ENCODE measurements at regions not wholly inside any gene's neighbourhood (a gene's known extent, or its start where the extent isn't known, plus 50 kb on each side); places are given as distances from the start of the nearest gene placed in this dataset.

GRCh38 chr15:96551722-96552121, 221.2 kb downstream of the NR2F2 start:
- no peak for TF ChIP-seq CTCF (IDR thresholded peaks at IDR 0.05; ENCODE audit: control insufficient read depth, insufficient read depth, low read depth, low read length, missing control alignments)
- no peak overlapping the region for H3K4me3 ChIP-seq (ENCODE audit: control insufficient read depth, low read depth, low read length)
- no peak for DNase-seq (ENCODE audit: low read depth)

GRCh38 chr15:96553006-96553405, 222.5 kb downstream of the NR2F2 start:
- no peak for TF ChIP-seq CTCF (IDR thresholded peaks at IDR 0.05; ENCODE audit: control insufficient read depth, insufficient read depth, low read depth, low read length, missing control alignments)
- no peak for DNase-seq (ENCODE audit: low read depth)
- H3K4me3 ChIP-seq (ENCODE audit: control insufficient read depth, low read depth, low read length), result no peak overlapping the region

GRCh38 chr15:96553451-96553850, 223.0 kb downstream of the NR2F2 start:
- no peak for DNase-seq (ENCODE audit: low read depth)
- H3K4me3 ChIP-seq (ENCODE audit: control insufficient read depth, low read depth, low read length), result no peak overlapping the region
- no peak for TF ChIP-seq CTCF (IDR thresholded peaks at IDR 0.05; ENCODE audit: control insufficient read depth, insufficient read depth, low read depth, low read length, missing control alignments)

GRCh38 chr15:96553931-96554330, 223.4 kb downstream of the NR2F2 start:
- TF ChIP-seq CTCF (IDR thresholded peaks at IDR 0.05; ENCODE audit: control insufficient read depth, insufficient read depth, low read depth, low read length, missing control alignments), result no peak
- DNase-seq (ENCODE audit: low read depth), result no peak
- H3K4me3 ChIP-seq (ENCODE audit: control insufficient read depth, low read depth, low read length), result no peak overlapping the region

- no peak overlapping the region for H3K4me3 ChIP-seq (ENCODE audit: control insufficient read depth, low read depth, low read length)
- no peak for DNase-seq (ENCODE audit: low read depth)
- no peak for TF ChIP-seq CTCF (IDR thresholded peaks at IDR 0.05; ENCODE audit: control insufficient read depth, insufficient read depth, low read depth, low read length, missing control alignments)
Observed at GRCh38 chr15:96554541-96554940, 224.0 kb downstream of the NR2F2 start.

GRCh38 chr15:96559087-96559486, 228.6 kb downstream of the NR2F2 start:
- TF ChIP-seq CTCF (IDR thresholded peaks at IDR 0.05; ENCODE audit: control insufficient read depth, insufficient read depth, low read depth, low read length, missing control alignments), result no peak
- no peak overlapping the region for H3K4me3 ChIP-seq (ENCODE audit: control insufficient read depth, low read depth, low read length)
- no peak for DNase-seq (ENCODE audit: low read depth)

- H3K4me3 ChIP-seq (ENCODE audit: control insufficient read depth, low read depth, low read length), result no peak overlapping the region
- no peak for DNase-seq (ENCODE audit: low read depth)
- no peak for TF ChIP-seq CTCF (IDR thresholded peaks at IDR 0.05; ENCODE audit: control insufficient read depth, insufficient read depth, low read depth, low read length, missing control alignments)
Observed at GRCh38 chr15:96559631-96560030, 229.1 kb downstream of the NR2F2 start.

All from AG09309 (cell line).